ENCODE measurements at regions not wholly inside any gene's neighbourhood (a gene's known extent, or its start where the extent isn't known, plus 50 kb on each side); places are given as distances from the start of the nearest gene placed in this dataset.
"Not testable (repeated sequence)": the region's sequence is repeated elsewhere in the genome, so short reads cannot be mapped to it uniquely, and the experiment has no call there.

- no peak for DNase-seq (ENCODE audit: low read depth)
Measured at GRCh38 chr2:129369437-129369836, 610.0 kb upstream of the RAB6C start.

GRCh38 chr2:129374452-129374851 is 605.0 kb upstream of the RAB6C start:
- no peak for DNase-seq (ENCODE audit: low read depth)

GRCh38 chr2:129375632-129376425 is 603.6 kb upstream of the RAB6C start:
- no peak for DNase-seq (ENCODE audit: low read depth)

- no peak for DNase-seq (ENCODE audit: low read depth)
Measured at GRCh38 chr2:129376426-129377077, 602.9 kb upstream of the RAB6C start.

- no peak for DNase-seq (ENCODE audit: low read depth)
Measured at GRCh38 chr2:129377078-129377469, 602.4 kb upstream of the RAB6C start.

GRCh38 chr2:129378186-129378585 is 601.3 kb upstream of the RAB6C start:
- no peak for DNase-seq (ENCODE audit: low read depth)

- no peak for DNase-seq (ENCODE audit: low read depth)
Measured at GRCh38 chr2:129379411-129379810, 600.1 kb upstream of the RAB6C start.

GRCh38 chr2:129381789-129382188 is 597.7 kb upstream of the RAB6C start:
- no peak for DNase-seq (ENCODE audit: low read depth)

GRCh38 chr2:129388870-129389269 is 590.6 kb upstream of the RAB6C start:
- no peak for DNase-seq (ENCODE audit: low read depth)

GRCh38 chr2:129393816-129394215 is 585.6 kb upstream of the RAB6C start:
- no peak for DNase-seq (ENCODE audit: low read depth)

GRCh38 chr2:129396980-129397599 is 582.4 kb upstream of the RAB6C start:
- DNase-seq (ENCODE audit: low read depth) = peak; percentile 9

- no peak for DNase-seq (ENCODE audit: low read depth)
Measured at GRCh38 chr2:129400826-129401225, 578.6 kb upstream of the RAB6C start.

GRCh38 chr2:129402076-129402475 is 577.4 kb upstream of the RAB6C start:
- no peak for DNase-seq (ENCODE audit: low read depth)

GRCh38 chr2:129404000-129404685 is 575.3 kb upstream of the RAB6C start:
- no peak for DNase-seq (ENCODE audit: low read depth)

- no peak for DNase-seq (ENCODE audit: low read depth)
Measured at GRCh38 chr2:129408570-129408969, 570.9 kb upstream of the RAB6C start.

GRCh38 chr2:129417041-129417440 is 562.4 kb upstream of the RAB6C start:
- DNase-seq (ENCODE audit: low read depth) = not testable (repeated sequence)

- no peak for DNase-seq (ENCODE audit: low read depth)
Measured at GRCh38 chr2:129422028-129422427, 557.4 kb upstream of the RAB6C start.

GRCh38 chr2:129428086-129428660 is 551.3 kb upstream of the RAB6C start:
- no peak for DNase-seq (ENCODE audit: low read depth)

- DNase-seq (ENCODE audit: low read depth) = no peak
Measured at GRCh38 chr2:129430911-129431310, 548.6 kb upstream of the RAB6C start.

GRCh38 chr2:129431881-129432280 is 547.6 kb upstream of the RAB6C start:
- DNase-seq (ENCODE audit: low read depth) = no peak

GRCh38 chr2:129436809-129437208 is 542.7 kb upstream of the RAB6C start:
- DNase-seq (ENCODE audit: low read depth) = no peak

GRCh38 chr2:129437725-129438124 is 541.7 kb upstream of the RAB6C start:
- DNase-seq (ENCODE audit: low read depth) = no peak
